ENCODE measurements at regions not wholly inside any gene's neighbourhood (a gene's known extent, or its start where the extent isn't known, plus 50 kb on each side); places are given as distances from the start of the nearest gene placed in this dataset.

GRCh38 chr2:41432459-41432858 lies 615.4 kb upstream of the PKDCC start:
- ATAC-seq (replicated peaks; ENCODE audit: extremely low read depth, poor library complexity, severe bottlenecking) (no peak), DNase-seq (ENCODE audit: low spot score in 2 of 2) (no peak)
- no peaks in the 10 kb centered on the region for H3K36me3 Mint-ChIP-seq (ENCODE audit: insufficient read depth)
- H3K27ac Mint-ChIP-seq (ENCODE audit: low read depth), result no peak overlapping the region
- H3K9me3 Mint-ChIP-seq, result no peaks in the 10 kb centered on the region
- H3K4me3 Mint-ChIP-seq, result no peak overlapping the region
- H3K27me3 Mint-ChIP-seq, result no peaks in the 10 kb centered on the region
- H3K4me1 Mint-ChIP-seq, result no peaks in the 10 kb centered on the region

DNA sequence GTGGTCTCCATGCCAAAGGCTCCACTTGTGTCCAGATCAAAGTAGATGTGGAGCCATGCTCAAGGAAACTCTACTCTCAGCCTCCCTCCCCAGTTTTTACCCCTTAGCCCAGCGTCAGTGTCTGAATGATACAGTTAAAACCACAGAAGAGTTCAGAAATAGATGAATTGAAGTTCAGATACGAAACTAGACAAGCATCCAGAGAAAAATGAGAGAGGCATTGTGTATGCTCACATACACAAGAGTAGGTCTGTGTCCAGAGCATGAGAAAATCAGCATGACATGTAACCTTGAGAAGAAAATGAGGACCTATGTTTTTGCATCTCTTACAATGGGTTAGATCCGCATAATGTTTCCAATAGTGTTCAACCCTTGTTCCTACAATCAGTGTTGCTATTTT lies 612.8 kb upstream of the PKDCC start:
- Mint-ChIP-seq H3K27me3 (no peaks in the 10 kb centered on the region), H3K27ac (ENCODE audit: low read depth) (no peak overlapping the region), H3K4me1 (no peaks in the 10 kb centered on the region), H3K4me3 (no peak overlapping the region), H3K9me3 (peaks cover 5% of the 10 kb centered on the region), H3K36me3 (ENCODE audit: insufficient read depth) (no peaks in the 10 kb centered on the region)
- no peak for ATAC-seq (replicated peaks; ENCODE audit: extremely low read depth, poor library complexity, severe bottlenecking)
- no peak for DNase-seq (ENCODE audit: low spot score in 2 of 2)

GRCh38 chr2:41441958-41442357 lies 605.9 kb upstream of the PKDCC start:
- Mint-ChIP-seq H3K36me3 (ENCODE audit: insufficient read depth) (no peaks in the 10 kb centered on the region), H3K27ac (ENCODE audit: low read depth) (no peak overlapping the region), H3K4me1 (no peaks in the 10 kb centered on the region), H3K4me3 (no peak overlapping the region), H3K9me3 (peaks cover 13% of the 10 kb centered on the region), H3K27me3 (no peaks in the 10 kb centered on the region)
- ATAC-seq (replicated peaks; ENCODE audit: extremely low read depth, poor library complexity, severe bottlenecking), result no peak
- no peak for DNase-seq (ENCODE audit: low spot score in 2 of 2)

- Mint-ChIP-seq H3K4me3 (no peak overlapping the region), H3K36me3 (ENCODE audit: insufficient read depth) (no peaks in the 10 kb centered on the region), H3K27ac (ENCODE audit: low read depth) (no peak overlapping the region), H3K9me3 (peaks cover 7% of the 10 kb centered on the region), H3K27me3 (no peaks in the 10 kb centered on the region), H3K4me1 (no peaks in the 10 kb centered on the region)
- ATAC-seq (replicated peaks; ENCODE audit: extremely low read depth, poor library complexity, severe bottlenecking), result no peak
- no peak for DNase-seq (ENCODE audit: low spot score in 2 of 2)
Measured at GRCh38 chr2:41445865-41446264, 602.0 kb upstream of the PKDCC start.

GRCh38 chr2:41446266-41446665 lies 601.6 kb upstream of the PKDCC start:
- ATAC-seq (replicated peaks; ENCODE audit: extremely low read depth, poor library complexity, severe bottlenecking), result no peak
- peaks cover 7% of the 10 kb centered on the region for H3K9me3 Mint-ChIP-seq
- H3K4me3 Mint-ChIP-seq, result no peak overlapping the region
- no peaks in the 10 kb centered on the region for H3K36me3 Mint-ChIP-seq (ENCODE audit: insufficient read depth)
- no peaks in the 10 kb centered on the region for H3K27me3 Mint-ChIP-seq
- H3K27ac Mint-ChIP-seq (ENCODE audit: low read depth), result no peak overlapping the region
- H3K4me1 Mint-ChIP-seq, result no peaks in the 10 kb centered on the region
- no peak for DNase-seq (ENCODE audit: low spot score in 2 of 2)

DNA sequence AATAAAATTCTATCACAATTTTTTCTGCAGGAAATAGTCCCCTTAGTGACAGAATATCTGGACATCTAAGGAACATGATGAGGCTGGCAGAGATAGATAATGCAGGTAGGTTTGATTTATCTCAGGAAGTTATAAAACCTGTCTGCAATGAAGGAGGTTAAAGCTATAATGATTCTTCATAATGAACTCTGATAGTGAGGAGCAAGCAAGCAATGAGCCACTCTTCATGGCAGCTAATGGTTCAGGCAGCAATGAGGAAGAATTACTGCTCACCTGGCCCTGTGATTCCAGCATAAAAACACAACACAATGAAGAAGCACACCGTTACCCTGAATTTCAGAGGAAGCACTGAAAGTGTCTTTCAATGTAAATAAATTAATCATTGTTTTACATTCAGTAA lies 599.6 kb upstream of the PKDCC start:
- ATAC-seq (replicated peaks; ENCODE audit: extremely low read depth, poor library complexity, severe bottlenecking), result no peak
- H3K27ac Mint-ChIP-seq (ENCODE audit: low read depth), result no peak overlapping the region
- H3K36me3 Mint-ChIP-seq (ENCODE audit: insufficient read depth), result no peaks in the 10 kb centered on the region
- H3K27me3 Mint-ChIP-seq, result no peaks in the 10 kb centered on the region
- no peak for DNase-seq (ENCODE audit: low spot score in 2 of 2)
- no peak overlapping the region for H3K4me3 Mint-ChIP-seq
- H3K9me3 Mint-ChIP-seq, result no peaks in the 10 kb centered on the region
- H3K4me1 Mint-ChIP-seq, result no peaks in the 10 kb centered on the region

GRCh38 chr2:41457026-41457425 lies 590.8 kb upstream of the PKDCC start:
- DNase-seq (ENCODE audit: low spot score in 2 of 2) (no peak), ATAC-seq (replicated peaks; ENCODE audit: extremely low read depth, poor library complexity, severe bottlenecking) (no peak)
- Mint-ChIP-seq H3K27ac (ENCODE audit: low read depth) (no peak overlapping the region), H3K9me3 (peaks cover 13% of the 10 kb centered on the region), H3K36me3 (ENCODE audit: insufficient read depth) (no peaks in the 10 kb centered on the region), H3K27me3 (no peaks in the 10 kb centered on the region), H3K4me1 (no peaks in the 10 kb centered on the region), H3K4me3 (no peak overlapping the region)

GRCh38 chr2:41460661-41461060 lies 587.2 kb upstream of the PKDCC start:
- H3K9me3 Mint-ChIP-seq, result peaks cover 9% of the 10 kb centered on the region
- ATAC-seq (replicated peaks; ENCODE audit: extremely low read depth, poor library complexity, severe bottlenecking) (no peak), DNase-seq (ENCODE audit: low spot score in 2 of 2) (no peak)
- H3K27me3 Mint-ChIP-seq, result no peaks in the 10 kb centered on the region
- no peaks in the 10 kb centered on the region for H3K36me3 Mint-ChIP-seq (ENCODE audit: insufficient read depth)
- H3K4me3 Mint-ChIP-seq, result no peak overlapping the region
- no peak overlapping the region for H3K27ac Mint-ChIP-seq (ENCODE audit: low read depth)
- H3K4me1 Mint-ChIP-seq, result no peaks in the 10 kb centered on the region

DNA sequence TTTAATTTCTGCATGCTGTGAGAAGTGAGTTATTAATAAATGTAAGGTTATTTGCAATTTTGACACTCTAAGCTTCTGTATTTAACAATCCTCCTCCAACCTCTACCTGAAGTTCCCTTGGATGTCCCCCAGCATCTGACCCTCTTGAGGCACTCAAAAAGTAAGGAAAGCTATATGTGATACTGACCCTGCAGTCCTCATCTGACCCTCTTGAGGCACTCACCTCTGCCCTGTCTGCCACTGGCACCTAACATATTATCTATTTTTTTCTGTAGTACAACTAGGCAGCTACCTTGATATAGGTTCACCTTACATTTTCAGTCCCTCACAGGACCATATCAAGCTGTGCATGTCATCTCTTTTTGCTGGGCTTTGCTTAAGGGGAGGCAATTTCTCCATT lies 583.4 kb upstream of the PKDCC start:
- no peaks in the 10 kb centered on the region for H3K4me1 Mint-ChIP-seq
- no peaks in the 10 kb centered on the region for H3K9me3 Mint-ChIP-seq
- no peak overlapping the region for H3K27ac Mint-ChIP-seq (ENCODE audit: low read depth)
- no peaks in the 10 kb centered on the region for H3K27me3 Mint-ChIP-seq
- ATAC-seq (replicated peaks; ENCODE audit: extremely low read depth, poor library complexity, severe bottlenecking) (no peak), DNase-seq (ENCODE audit: low spot score in 2 of 2) (no peak)
- no peak overlapping the region for H3K4me3 Mint-ChIP-seq
- no peaks in the 10 kb centered on the region for H3K36me3 Mint-ChIP-seq (ENCODE audit: insufficient read depth)

- H3K4me1 Mint-ChIP-seq, result no peaks in the 10 kb centered on the region
- H3K36me3 Mint-ChIP-seq (ENCODE audit: insufficient read depth), result peaks cover 1% of the 10 kb centered on the region
- no peak for ATAC-seq (replicated peaks; ENCODE audit: extremely low read depth, poor library complexity, severe bottlenecking)
- H3K4me3 Mint-ChIP-seq, result no peak overlapping the region
- no peak overlapping the region for H3K27ac Mint-ChIP-seq (ENCODE audit: low read depth)
- no peak for DNase-seq (ENCODE audit: low spot score in 2 of 2)
- no peaks in the 10 kb centered on the region for H3K27me3 Mint-ChIP-seq
- peaks cover 12% of the 10 kb centered on the region for H3K9me3 Mint-ChIP-seq
Measured at GRCh38 chr2:41475959-41476358, 571.9 kb upstream of the PKDCC start.

GRCh38 chr2:41482659-41483058 lies 565.2 kb upstream of the PKDCC start:
- H3K27me3 Mint-ChIP-seq, result no peaks in the 10 kb centered on the region
- H3K27ac Mint-ChIP-seq (ENCODE audit: low read depth), result no peak overlapping the region
- ATAC-seq (replicated peaks; ENCODE audit: extremely low read depth, poor library complexity, severe bottlenecking) (no peak), DNase-seq (ENCODE audit: low spot score in 2 of 2) (no peak)
- H3K4me1 Mint-ChIP-seq, result no peaks in the 10 kb centered on the region
- H3K4me3 Mint-ChIP-seq, result no peak overlapping the region
- no peaks in the 10 kb centered on the region for H3K36me3 Mint-ChIP-seq (ENCODE audit: insufficient read depth)
- no peaks in the 10 kb centered on the region for H3K9me3 Mint-ChIP-seq

- Mint-ChIP-seq H3K27me3 (no peaks in the 10 kb centered on the region), H3K4me1 (no peaks in the 10 kb centered on the region)
Measured at GRCh38 chr2:41483226-41483625, 564.6 kb upstream of the PKDCC start.

GRCh38 chr2:41483982-41484857 lies 563.6 kb upstream of the PKDCC start:
- Mint-ChIP-seq H3K4me1 (no peaks in the 10 kb centered on the region), H3K27me3 (no peaks in the 10 kb centered on the region), H3K36me3 (ENCODE audit: insufficient read depth) (no peaks in the 10 kb centered on the region), H3K4me3 (no peak overlapping the region), H3K9me3 (no peaks in the 10 kb centered on the region), H3K27ac (ENCODE audit: low read depth) (no peak overlapping the region)
- DNase-seq (ENCODE audit: low spot score in 2 of 2), result no peak
- ATAC-seq (replicated peaks; ENCODE audit: extremely low read depth, poor library complexity, severe bottlenecking), result no peak

More at GRCh38 chr2:41483226-41483625, 564.6 kb upstream of the PKDCC start:
- no peak for DNase-seq (ENCODE audit: low spot score in 2 of 2)
- H3K27ac Mint-ChIP-seq (ENCODE audit: low read depth), result no peak overlapping the region
- ATAC-seq (replicated peaks; ENCODE audit: extremely low read depth, poor library complexity, severe bottlenecking), result no peak
- no peaks in the 10 kb centered on the region for H3K9me3 Mint-ChIP-seq
- no peaks in the 10 kb centered on the region for H3K36me3 Mint-ChIP-seq (ENCODE audit: insufficient read depth)
- no peak overlapping the region for H3K4me3 Mint-ChIP-seq

Data from central memory CD8-positive, alpha-beta T cell (primary cell).